Gastrocnemius medialis (tissue), 4 donors: ENCODE measurements at regions not wholly inside any gene's neighbourhood (a gene's known extent, or its start where the extent isn't known, plus 50 kb on each side); places are given as distances from the start of the nearest gene placed in this dataset.

Source experiments
- ATAC-seq, 2 donors: fragments of 150-250 bp; one replicate each; pipeline ENCODE4 v1.9.1; 2016
- DNase-seq, 2 donors: peaks; one replicate each; pipeline ENCODE4 v3.0.0-alpha.2; 2019
- H3K27ac ChIP-seq, 4 donors: fragments of 200-600 bp; sonication (generic); 1 replicate in 1 of 4; 2 replicates in 3 of 4; pipeline ENCODE4 v1.5.1; 2016 to 2018; ENCODE audit warnings: mild to moderate bottlenecking in 2 of 4, moderate library complexity in 1 of 4
- H3K27me3 ChIP-seq, 3 donors: fragments of 200-600 bp; sonication (generic) in 2 of 3; 1 replicate in 1 of 3; 2 replicates in 2 of 3; pipeline versions ENCODE4 v1.5.1 to v1.6.0; 2016 to 2019; ENCODE audit warnings: mild to moderate bottlenecking in 1 of 3, moderate library complexity in 1 of 3
- H3K36me3 ChIP-seq, 2 donors: fragments of 200-600 bp; sonication (generic) in 1 of 2; one replicate each; pipeline ENCODE4 v1.5.1; 2017 to 2018
- H3K4me1 ChIP-seq, 2 donors: fragments of 200-600 bp; sonication (generic) in 1 of 2; one replicate each; pipeline ENCODE4 v1.5.1; 2016 to 2017; ENCODE audit warnings: mild to moderate bottlenecking in 2 of 2
- H3K4me3 ChIP-seq, 4 donors: fragments of 200-600 bp; sonication (generic) in 3 of 4; 1 replicate in 1 of 4; 2 replicates in 3 of 4; pipeline ENCODE4 v1.5.1; 2016 to 2019; ENCODE audit warnings: mild to moderate bottlenecking in 2 of 4
- H3K9me3 ChIP-seq, 3 donors: fragments of 200-600 bp; sonication (generic) in 2 of 3; 1 replicate in 1 of 3; 2 replicates in 2 of 3; pipeline ENCODE4 v1.5.1; 2016 to 2019
- CTCF ChIP-seq, 5 experiments: fragments of 450-650 bp in 3 of 5; fragments of 200-600 bp in 2 of 5; sonication (generic) in 2 of 5; IDR thresholded peaks in 4 of 5; conservative IDR thresholded peaks in 1 of 5; 1 replicate in 4 of 5; 2 replicates in 1 of 5; pipeline ENCODE4 v1.5.1; 2016 to 2019; ENCODE audit warnings: antibody characterized with exemption in 5 of 5, mild to moderate bottlenecking in 3 of 5, moderate library complexity in 3 of 5
- POLR2A ChIP-seq, 2 donors: fragments of 450-650 bp; IDR thresholded peaks; one replicate each; pipeline ENCODE4 v1.6.1; 2017; ENCODE audit warnings: antibody characterized with exemption in 2 of 2, mild to moderate bottlenecking in 2 of 2, moderate library complexity in 2 of 2
- in situ Hi-C, 4 donors: fragments of 200-750 bp; cut with MboI; loops; one replicate each; pipeline versions ENCODE4 v1.15.0 to v1.8.0; 2017; ENCODE audit warnings: low sequenced_read_pairs in 4 of 4
- intact Hi-C: fragments of 100-400 bp; cut with DNase I; formaldehyde crosslinking; loops from one replicate; pipeline ENCODE4 v1.15.1; 2023; ENCODE audit warnings: low total_unique reads

GRCh38 chr3:103055021-103055520, 620.3 kb downstream of the ZPLD1 start:
- Histone ChIP-seq H3K36me3 (no peaks in the 10 kb centered on the region), H3K9me3 (no peaks in the 10 kb centered on the region), H3K27ac (no peak overlapping the region), H3K4me3 (no peak overlapping the region), H3K4me1 (no peaks in the 10 kb centered on the region), H3K27me3 (no peaks in the 10 kb centered on the region)
- ATAC-seq (no peak), DNase-seq (no peak)
- intact Hi-C loops: no loop called here
- TF ChIP-seq CTCF (IDR thresholded peaks at IDR 0.05 in 4 of 5, conservative IDR thresholded peaks at IDR 0.05 in 1 of 5) (no peak), POLR2A (IDR thresholded peaks at IDR 0.05) (no peak)
- in situ Hi-C loops: no loop called here

GRCh38 chr3:103056542-103056941, 621.7 kb downstream of the ZPLD1 start:
- TF ChIP-seq POLR2A (IDR thresholded peaks at IDR 0.05): no peak
- in situ Hi-C loops: no loop called here
- Histone ChIP-seq H3K4me1 (no peaks in the 10 kb centered on the region), H3K27ac (no peak overlapping the region), H3K36me3 (no peaks in the 10 kb centered on the region), H3K9me3 (no peaks in the 10 kb centered on the region), H3K4me3 (no peak overlapping the region), H3K27me3 (no peaks in the 10 kb centered on the region)
- DNase-seq (no peak), ATAC-seq (no peak)
- intact Hi-C loops: no loop called here

- H3K4me3 ChIP-seq: no peak overlapping the region
- H3K4me1 ChIP-seq: no peaks in the 10 kb centered on the region
- no peaks in the 10 kb centered on the region for H3K9me3 ChIP-seq
- intact Hi-C loops (no loop called here), in situ Hi-C loops (no loop called here)
- H3K27ac ChIP-seq: no peak overlapping the region
- TF ChIP-seq POLR2A (IDR thresholded peaks at IDR 0.05): no peak
- TF ChIP-seq CTCF (IDR thresholded peaks at IDR 0.05 in 4 of 5, conservative IDR thresholded peaks at IDR 0.05 in 1 of 5): no peak
- DNase-seq (no peak), ATAC-seq (no peak)
- no peaks in the 10 kb centered on the region for H3K36me3 ChIP-seq
- H3K27me3 ChIP-seq: no peaks in the 10 kb centered on the region
These were observed 622.2 kb downstream of the ZPLD1 start for GRCh38 chr3:103057003-103057402.

GRCh38 chr3:103057487-103057886, 622.7 kb downstream of the ZPLD1 start:
- intact Hi-C loops (no loop called here), in situ Hi-C loops (no loop called here)
- DNase-seq: no peak
- TF ChIP-seq POLR2A (IDR thresholded peaks at IDR 0.05): no peak
- no peak for TF ChIP-seq CTCF (IDR thresholded peaks at IDR 0.05 in 4 of 5, conservative IDR thresholded peaks at IDR 0.05 in 1 of 5)
- Histone ChIP-seq H3K4me1 (no peaks in the 10 kb centered on the region), H3K27ac (no peak overlapping the region), H3K36me3 (no peaks in the 10 kb centered on the region), H3K9me3 (no peaks in the 10 kb centered on the region), H3K27me3 (no peaks in the 10 kb centered on the region), H3K4me3 (no peak overlapping the region)
- ATAC-seq: no peak

- H3K4me1 ChIP-seq: no peaks in the 10 kb centered on the region
- no peak overlapping the region for H3K27ac ChIP-seq
- DNase-seq: no peak
- in situ Hi-C loops: no loop called here
- H3K4me3 ChIP-seq: no peak overlapping the region
- no peak for ATAC-seq
- TF ChIP-seq CTCF (IDR thresholded peaks at IDR 0.05 in 4 of 5, conservative IDR thresholded peaks at IDR 0.05 in 1 of 5) (no peak), POLR2A (IDR thresholded peaks at IDR 0.05) (no peak)
- intact Hi-C loops: no loop called here
- no peaks in the 10 kb centered on the region for H3K27me3 ChIP-seq
- H3K36me3 ChIP-seq: no peaks in the 10 kb centered on the region
- H3K9me3 ChIP-seq: no peaks in the 10 kb centered on the region
These were observed 624.6 kb downstream of the ZPLD1 start for GRCh38 chr3:103059432-103059831.
